GM06990 (cell line): ENCODE measurements at regions not wholly inside any gene's neighbourhood (a gene's known extent, or its start where the extent isn't known, plus 50 kb on each side); places are given as distances from the start of the nearest gene placed in this dataset.

Experiments
- DNase-seq: peaks from one replicate; pipeline ENCODE4 v3.0.0-alpha.2; 2011; ENCODE audit not compliant: insufficient read length; ENCODE audit errors: extremely low read depth
- H3K27me3 ChIP-seq: replicated peaks from 2 replicates; pipeline ENCODE4 v1.6.0; 2011; ENCODE audit warnings: low read length; ENCODE audit not compliant: control insufficient read depth, insufficient read depth
- H3K36me3 ChIP-seq: 2 replicates; pipeline ENCODE4 v1.5.1; 2011; ENCODE audit warnings: low read length; ENCODE audit not compliant: control insufficient read depth, insufficient read depth
- H3K4me3 ChIP-seq: replicated peaks from 2 replicates; pipeline ENCODE4 v1.5.1; 2011; ENCODE audit warnings: low read depth, mild to moderate bottlenecking, control low read depth, low read length
- CTCF ChIP-seq: IDR thresholded peaks from 2 replicates; pipeline ENCODE4 v1.5.1; 2011; ENCODE audit warnings: low read length, control low read depth, mild to moderate bottlenecking, inconsistent platforms; ENCODE audit not compliant: insufficient read depth, poor library complexity, severe bottlenecking

- Histone ChIP-seq H3K27me3 (no peaks in the 10 kb centered on the region), H3K36me3 (no peaks in the 10 kb centered on the region), H3K4me3 (no peak overlapping the region)
- no peak for TF ChIP-seq CTCF
- DNase-seq, result no peak
Observed at GRCh38 chr3:166201476-166201875, 364.3 kb upstream of the BCHE start.

DNA sequence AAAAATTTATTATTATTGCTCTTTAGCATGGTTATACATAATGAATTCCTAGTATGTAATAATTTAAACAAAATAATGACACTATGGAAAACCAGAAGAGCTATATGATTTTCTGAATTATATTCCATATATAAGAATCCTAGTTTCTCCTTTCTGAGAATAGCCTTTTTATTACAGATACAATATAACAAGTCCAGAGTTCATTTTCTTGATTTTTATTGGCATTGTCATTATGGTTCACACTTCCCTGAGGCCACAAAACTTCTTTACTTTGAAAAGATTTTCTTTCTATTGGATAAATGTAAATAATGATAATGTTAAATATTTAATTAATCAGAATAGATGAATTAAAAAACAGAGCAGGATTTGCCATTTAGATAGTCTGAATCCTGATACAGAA is 362.3 kb upstream of the BCHE start:
- Histone ChIP-seq H3K27me3 (no peaks in the 10 kb centered on the region), H3K36me3 (no peaks in the 10 kb centered on the region), H3K4me3 (no peak overlapping the region)
- DNase-seq, result no peak
- TF ChIP-seq CTCF, result no peak

DNA sequence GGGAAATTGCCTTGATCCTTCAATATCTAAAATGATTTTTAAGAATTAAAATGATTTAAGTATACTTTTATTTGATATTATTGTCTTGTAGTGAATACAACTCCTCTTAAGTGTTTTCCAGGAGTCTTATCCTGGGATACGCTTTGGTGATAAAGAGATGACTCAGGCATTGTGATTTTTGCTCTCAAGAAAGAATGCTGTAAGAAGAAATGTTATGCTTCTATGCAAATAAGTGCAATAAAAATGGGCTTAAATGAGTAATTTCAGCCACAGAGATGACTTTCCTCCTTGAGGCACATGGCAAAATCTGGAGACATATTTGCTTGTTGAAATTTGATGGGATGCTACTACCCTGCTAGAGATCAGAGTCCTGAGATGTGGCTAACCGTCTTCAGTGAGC is 358.6 kb upstream of the BCHE start:
- H3K27me3 ChIP-seq, result no peaks in the 10 kb centered on the region
- TF ChIP-seq CTCF, result no peak
- no peak overlapping the region for H3K4me3 ChIP-seq
- DNase-seq, result no peak
- no peaks in the 10 kb centered on the region for H3K36me3 ChIP-seq

DNA sequence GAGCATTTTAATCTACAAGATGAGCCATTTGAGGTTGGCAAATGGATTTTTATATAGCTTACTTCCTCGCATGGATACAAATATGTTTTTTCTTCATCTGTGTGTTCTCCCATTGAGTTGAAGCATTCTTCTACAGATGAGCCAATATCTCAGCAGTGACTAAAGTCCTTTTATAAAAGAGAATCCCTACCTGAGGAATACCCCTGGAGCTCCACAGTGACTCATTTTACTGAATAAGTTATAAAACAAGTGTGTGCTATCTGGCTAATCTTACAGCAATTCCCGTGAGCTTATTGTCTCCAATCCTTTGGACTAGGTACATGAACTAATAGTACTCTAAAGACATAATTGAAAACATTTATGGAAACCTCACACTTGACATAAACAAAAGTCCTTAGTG is 354.2 kb upstream of the BCHE start:
- no peak overlapping the region for H3K4me3 ChIP-seq
- H3K36me3 ChIP-seq, result no peaks in the 10 kb centered on the region
- no peaks in the 10 kb centered on the region for H3K27me3 ChIP-seq
- DNase-seq, result no peak
- no peak for TF ChIP-seq CTCF

DNA sequence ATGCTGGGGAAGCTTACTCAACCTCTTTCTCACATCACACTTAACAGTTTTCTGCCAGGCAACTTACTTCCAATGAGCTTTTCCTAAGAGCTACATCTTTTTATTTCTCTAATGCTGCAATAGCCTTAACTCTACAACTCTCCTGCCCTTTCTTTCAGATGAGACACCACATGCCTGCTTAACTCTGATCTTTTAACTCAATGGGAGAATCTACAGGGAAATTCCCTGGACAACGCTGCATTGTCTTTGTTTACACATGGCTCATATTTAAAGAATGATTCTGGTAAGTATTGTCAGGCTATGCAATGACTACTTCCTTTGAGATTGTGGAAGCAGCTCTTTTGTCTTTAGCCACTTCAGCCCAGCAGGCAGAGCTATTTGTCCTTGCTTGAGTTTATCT is 353.1 kb upstream of the BCHE start:
- no peak for TF ChIP-seq CTCF
- no peak for DNase-seq
- Histone ChIP-seq H3K36me3 (no peaks in the 10 kb centered on the region), H3K4me3 (no peak overlapping the region), H3K27me3 (no peaks in the 10 kb centered on the region)

- no peak for DNase-seq
- H3K27me3 ChIP-seq, result no peaks in the 10 kb centered on the region
- no peak overlapping the region for H3K4me3 ChIP-seq
- TF ChIP-seq CTCF, result no peak
- H3K36me3 ChIP-seq, result no peaks in the 10 kb centered on the region
Observed at GRCh38 chr3:166187237-166187636, 350.0 kb upstream of the BCHE start.
